ENCODE measurements at regions not wholly inside any gene's neighbourhood (a gene's known extent, or its start where the extent isn't known, plus 50 kb on each side); places are given as distances from the start of the nearest gene placed in this dataset.

DNA sequence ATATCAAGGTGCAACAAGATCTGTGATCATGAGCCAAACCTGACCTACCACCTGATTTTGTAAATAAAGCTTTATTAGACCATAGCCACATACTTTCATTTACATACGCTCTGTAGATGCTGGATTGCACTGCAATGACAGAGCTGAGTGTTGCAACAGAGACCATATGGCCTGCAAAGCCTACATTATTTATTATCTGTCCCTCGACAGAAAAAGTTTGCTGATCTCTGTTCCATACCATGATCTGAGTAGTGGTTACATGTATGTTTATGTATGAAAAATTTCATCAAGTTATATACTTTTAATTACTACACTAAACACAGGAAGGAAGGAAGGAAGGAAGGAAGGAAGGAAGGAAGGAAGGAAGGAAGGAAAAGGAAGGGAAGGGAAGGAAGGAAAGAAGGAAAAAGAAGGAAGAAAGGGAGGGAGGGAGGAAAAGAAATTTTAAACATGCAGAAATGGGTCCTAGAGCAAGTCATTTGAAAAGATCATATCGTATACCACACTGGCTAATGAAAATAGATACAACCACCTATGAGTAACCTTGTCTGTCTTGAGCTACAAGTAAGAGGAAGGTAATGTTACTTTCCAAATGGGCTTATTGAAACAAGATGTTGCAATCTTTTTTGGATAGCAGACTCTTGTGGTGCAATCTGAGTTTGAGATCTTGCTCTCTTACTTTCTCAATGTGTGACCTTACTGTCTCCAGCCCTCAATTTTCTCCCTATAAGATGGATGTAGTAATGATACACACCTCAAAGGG is 441.0 kb downstream of the KIF16B start:
- no peak for DNase-seq
- Histone ChIP-seq H3K4me1 (peaks cover 0 to 8% (median 0%) of the 10 kb centered on the region in 4 donors), H3K9me3 (no peaks in the 10 kb centered on the region), H3K27ac (no peak overlapping the region), H3K36me3 (no peaks in the 10 kb centered on the region), H3K27me3 (no peaks in the 10 kb centered on the region), H3K4me3 (no peak overlapping the region)
- intact Hi-C loops (cut with DNase I) = no loop called here
- peak in 3 of 4 donors; percentile 44 to 80 (median 68) for ATAC-seq
- no peak for TF ChIP-seq POLR2A (IDR thresholded peaks at IDR 0.05)
- TF ChIP-seq, protein P1, sequence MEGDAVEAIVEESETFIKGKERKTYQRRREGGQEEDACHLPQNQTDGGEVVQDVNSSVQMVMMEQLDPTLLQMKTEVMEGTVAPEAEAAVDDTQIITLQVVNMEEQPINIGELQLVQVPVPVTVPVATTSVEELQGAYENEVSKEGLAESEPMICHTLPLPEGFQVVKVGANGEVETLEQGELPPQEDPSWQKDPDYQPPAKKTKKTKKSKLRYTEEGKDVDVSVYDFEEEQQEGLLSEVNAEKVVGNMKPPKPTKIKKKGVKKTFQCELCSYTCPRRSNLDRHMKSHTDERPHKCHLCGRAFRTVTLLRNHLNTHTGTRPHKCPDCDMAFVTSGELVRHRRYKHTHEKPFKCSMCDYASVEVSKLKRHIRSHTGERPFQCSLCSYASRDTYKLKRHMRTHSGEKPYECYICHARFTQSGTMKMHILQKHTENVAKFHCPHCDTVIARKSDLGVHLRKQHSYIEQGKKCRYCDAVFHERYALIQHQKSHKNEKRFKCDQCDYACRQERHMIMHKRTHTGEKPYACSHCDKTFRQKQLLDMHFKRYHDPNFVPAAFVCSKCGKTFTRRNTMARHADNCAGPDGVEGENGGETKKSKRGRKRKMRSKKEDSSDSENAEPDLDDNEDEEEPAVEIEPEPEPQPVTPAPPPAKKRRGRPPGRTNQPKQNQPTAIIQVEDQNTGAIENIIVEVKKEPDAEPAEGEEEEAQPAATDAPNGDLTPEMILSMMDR (IDR thresholded peaks at IDR 0.05) = no peak
- 60% methylated on average over 3 of the region's 3 CpGs for WGBS (ENCODE audit: insufficient coverage, low coverage, low lambda C conversion rate, missing lambda C conversion rate)

- TF ChIP-seq POLR2A (IDR thresholded peaks at IDR 0.05) = no peak
- TF ChIP-seq, protein P1 (IDR thresholded peaks at IDR 0.05) = no peak
- no peak for ATAC-seq
- H3K27ac ChIP-seq = no peak overlapping the region
Measured at GRCh38 chr20:16129411-16129810, 443.8 kb downstream of the KIF16B start.

GRCh38 chr20:16128538-16129106 is 444.6 kb downstream of the KIF16B start:
- DNase-seq = no peak
- WGBS (ENCODE audit: insufficient coverage, low coverage, low lambda C conversion rate, missing lambda C conversion rate) = 83% methylated on average over 1 of the region's 2 CpGs
- no peaks in the 10 kb centered on the region for H3K27me3 ChIP-seq
- H3K36me3 ChIP-seq = no peaks in the 10 kb centered on the region
- TF ChIP-seq, protein P1 (IDR thresholded peaks at IDR 0.05) = no peak
- TF ChIP-seq POLR2A (IDR thresholded peaks at IDR 0.05) = no peak
- intact Hi-C loops (cut with DNase I) = no loop called here
- no peaks in the 10 kb centered on the region for H3K9me3 ChIP-seq
- no peak for ATAC-seq
- peaks cover 0 to 27% (median 0%) of the 10 kb centered on the region in 4 donors for H3K4me1 ChIP-seq
- H3K4me3 ChIP-seq = no peak overlapping the region
- H3K27ac ChIP-seq = no peak overlapping the region

More at GRCh38 chr20:16129411-16129810, 443.8 kb downstream of the KIF16B start:
- H3K9me3 ChIP-seq = no peaks in the 10 kb centered on the region
- H3K4me1 ChIP-seq = peaks cover 0 to 26% (median 0%) of the 10 kb centered on the region in 4 donors
- no peaks in the 10 kb centered on the region for H3K36me3 ChIP-seq
- WGBS (ENCODE audit: insufficient coverage, low coverage, low lambda C conversion rate, missing lambda C conversion rate) = 89% methylated on average over 7 of the region's 7 CpGs
- intact Hi-C loops (cut with DNase I) = no loop called here
- no peak for DNase-seq
- H3K4me3 ChIP-seq = no peak overlapping the region
- H3K27me3 ChIP-seq = no peaks in the 10 kb centered on the region

- Histone ChIP-seq H3K27ac (peak overlapping the region in 1 of 3 donors; percentile 44), H3K36me3 (no peaks in the 10 kb centered on the region), H3K27me3 (no peaks in the 10 kb centered on the region), H3K4me1 (peaks cover 0 to 19% (median 0%) of the 10 kb centered on the region in 4 donors), H3K9me3 (no peaks in the 10 kb centered on the region), H3K4me3 (no peak overlapping the region)
- DNase-seq = no peak
- peak in 3 of 4 donors; percentile 13 to 19 (median 13) for ATAC-seq
- TF ChIP-seq, protein P1 (IDR thresholded peaks at IDR 0.05) = no peak
- TF ChIP-seq POLR2A (IDR thresholded peaks at IDR 0.05) = no peak
- WGBS (ENCODE audit: insufficient coverage, low coverage, low lambda C conversion rate, missing lambda C conversion rate) = 79% methylated on average over 4 of the region's 4 CpGs
- intact Hi-C loops (cut with DNase I) = no loop called here
Measured at GRCh38 chr20:16125816-16126215, 447.4 kb downstream of the KIF16B start.
